GM12878 (cell line): ENCODE measurements at regions not wholly inside any gene's neighbourhood (a gene's known extent, or its start where the extent isn't known, plus 50 kb on each side); places are given as distances from the start of the nearest gene placed in this dataset.

ENCODE experiments used
- ATAC-seq: fragments of 200-7000 bp; cut with Tn5 transposase; 3 replicates; pipeline ENCODE4 v1.9.1; 2020; ENCODE audit warnings: mild to moderate bottlenecking, moderate library complexity
- BruUV-seq: library from RNA; stranded (reverse); fragments of 400-500 nt; replicated peaks from 2 replicates; lab custom pipeline; 2021; lab: Mats Ljungman, UMichigan
- CTCF ChIA-PET: fragments of 300-600 bp; sonication (Branson Sonifier 250); formaldehyde crosslinking; extraction: SDS; loops from one replicate; lab custom pipeline; 2021; ENCODE audit warnings: inconsistent platforms; lab: Yijun Ruan, JAX
- POLR2A ChIA-PET: fragments of 350-600 bp; formaldehyde crosslinking; extraction: SDS; loops from one replicate; lab custom pipeline; 2021; ENCODE audit warnings: inconsistent platforms; lab: Charles Lee
- RAD21 ChIA-PET: fragments of 300-600 bp; sonication (Branson Sonifier 250); formaldehyde crosslinking; loops from one replicate; lab custom pipeline; 2023; ENCODE audit warnings: antibody characterized with exemption; ENCODE audit not compliant: unreplicated experiment; lab: Charles Lee
- SMC1A ChIA-PET: fragments of 300-600 bp; sonication (Branson Sonifier 250); formaldehyde crosslinking; loops from one replicate; lab custom pipeline; 2023; ENCODE audit not compliant: unreplicated experiment, uncharacterized antibody; lab: Charles Lee
- DNase-seq: peaks from one replicate; pipeline ENCODE4 v3.0.0-alpha.2; 2011; ENCODE audit warnings: low read depth, low spot score
- FAIRE-seq: peaks from 3 replicates; lab custom pipeline; 2011; peaks lifted over from hg19 to GRCh38; lab: Jason Lieb, UNC
- H2AFZ ChIP-seq: 2 replicates; pipeline ENCODE4 v1.6.0; 2011; ENCODE audit warnings: low read depth, low read length, control low read depth; ENCODE audit not compliant: control insufficient read depth
- H3K27ac ChIP-seq: 2 replicates; pipeline ENCODE4 v1.5.1; 2011; ENCODE audit warnings: control low read depth; ENCODE audit not compliant: control insufficient read depth, insufficient read depth
- H3K27me3 ChIP-seq, 2 experiments: replicated peaks in 1 of 2; 2 replicates each; pipeline versions ENCODE4 v1.6.0 to v1.6.1; 2011; ENCODE audit warnings: low read length in 1 of 2; ENCODE audit not compliant: control insufficient read depth in 2 of 2, insufficient read depth in 2 of 2
- H3K36me3 ChIP-seq, 2 experiments: 2 replicates each; pipeline ENCODE4 v1.5.1; 2011; ENCODE audit warnings: low read length in 1 of 2; ENCODE audit not compliant: control insufficient read depth in 2 of 2, insufficient read depth in 2 of 2
- H3K4me1 ChIP-seq: 2 replicates; pipeline ENCODE4 v1.6.1; 2011; ENCODE audit warnings: mild to moderate bottlenecking, low read length, moderate library complexity, mixed read lengths; ENCODE audit not compliant: control insufficient read depth, insufficient read depth
- H3K4me2 ChIP-seq: 2 replicates; pipeline ENCODE4 v1.6.0; 2011; ENCODE audit warnings: control low read depth; ENCODE audit not compliant: control insufficient read depth, insufficient read depth
- H3K4me3 ChIP-seq: fragments of 200-600 bp; sonication (generic); 2 replicates; pipeline ENCODE4 v1.5.1; 2016
- H3K79me2 ChIP-seq: 2 replicates; pipeline ENCODE4 v1.6.0; 2011; ENCODE audit warnings: low read length; ENCODE audit not compliant: control insufficient read depth, insufficient read depth
- H3K9ac ChIP-seq: 2 replicates; pipeline ENCODE4 v1.8.0; 2011; ENCODE audit warnings: low read length, control low read depth, mixed read lengths; ENCODE audit not compliant: control insufficient read depth, insufficient read depth
- H3K9me3 ChIP-seq: replicated peaks from 3 replicates; pipeline ENCODE4 v1.5.1; 2011; ENCODE audit warnings: mild to moderate bottlenecking, low read length; ENCODE audit not compliant: control insufficient read depth, insufficient read depth
- H4K20me1 ChIP-seq: 2 replicates; pipeline ENCODE4 v1.6.0; 2011; ENCODE audit not compliant: control insufficient read depth, insufficient read depth
- CREB1 ChIP-seq: IDR thresholded peaks from 2 replicates; pipeline ENCODE4 v1.6.1; 2012; ENCODE audit warnings: low read depth, mild to moderate bottlenecking, inconsistent platforms
- EGR1 ChIP-seq, 2 experiments: IDR thresholded peaks; 1 replicate in 1 of 2; 2 replicates in 1 of 2; pipeline ENCODE4 v1.6.1; 2011 to 2012; ENCODE audit warnings: low read depth in 2 of 2, low read length in 2 of 2, borderline replicate concordance in 1 of 2, mild to moderate bottlenecking in 1 of 2, moderate library complexity in 1 of 2
- IRF4 ChIP-seq: IDR thresholded peaks from 2 replicates; pipeline ENCODE4 v1.6.1; 2011; ENCODE audit warnings: low read depth, low read length
- KDM1A ChIP-seq: fragments of 200-600 bp; sonication (generic); IDR thresholded peaks from 2 replicates; pipeline ENCODE4 v1.6.1; 2016; ENCODE audit warnings: borderline replicate concordance
- MTA3 ChIP-seq: IDR thresholded peaks from 2 replicates; pipeline ENCODE4 v1.6.1; 2012; ENCODE audit warnings: low read length, inconsistent platforms, borderline replicate concordance
- MYB ChIP-seq: fragments of 150-350 bp; IDR thresholded peaks from 2 replicates; pipeline ENCODE4 v1.6.1; 2014; ENCODE audit warnings: mild to moderate bottlenecking, low read depth, low read length, borderline replicate concordance
- NFYB ChIP-seq: IDR thresholded peaks from 2 replicates; pipeline ENCODE4 v1.6.1; 2011; ENCODE audit warnings: low read depth, mild to moderate bottlenecking, low read length, improper control_type of control experiment, moderate library complexity; ENCODE audit not compliant: insufficient read depth
- NR2F1 ChIP-seq: fragments of 450-650 bp; conservative IDR thresholded peaks from 2 replicates; pipeline ENCODE4 v1.6.1; 2017; ENCODE audit warnings: mild to moderate bottlenecking
- SUPT20H ChIP-seq: IDR thresholded peaks from 2 replicates; pipeline ENCODE4 v1.6.1; 2011; ENCODE audit warnings: low read depth, mild to moderate bottlenecking, low read length, moderate library complexity, borderline replicate concordance; ENCODE audit not compliant: control insufficient read depth
- SUZ12 ChIP-seq: fragments of 200-600 bp; sonication (generic); IDR thresholded peaks from one replicate; pipeline ENCODE4 v1.6.1; 2018; ENCODE audit warnings: antibody characterized with exemption, mild to moderate bottlenecking; ENCODE audit not compliant: unreplicated experiment
- ZNF207 ChIP-seq: fragments of 450-650 bp; IDR thresholded peaks from 2 replicates; pipeline ENCODE4 v1.6.1; 2014; ENCODE audit warnings: antibody characterized with exemption, mild to moderate bottlenecking, borderline replicate concordance
- WGBS: methylation state at CpG from one replicate; pipeline ENCODE4 v1.1.6; 2016; ENCODE audit warnings: low lambda C conversion rate; ENCODE audit not compliant: insufficient replicate concordance, insufficient coverage; ENCODE audit errors: missing lambda C conversion rate; 5-methylcytosine and 5-hydroxymethylcytosine counted together
- in situ Hi-C: fragments of 300-500 bp; cut with MboI; formaldehyde crosslinking; loops from 9 replicates; pipeline ENCODE4 v1.14.3; 2018; ENCODE audit warnings: mixed read lengths
- intact Hi-C: fragments of 100-400 bp; cut with micrococcal nuclease; formaldehyde crosslinking; loops from one replicate; pipeline ENCODE4 v1.14.2; 2022; ENCODE audit not compliant: unreplicated experiment
- TF ChIP-seq, protein P1 (sequence below): fragments of 450-650 bp; IDR thresholded peaks from 2 replicates; pipeline ENCODE4 v1.6.1; 2016; ENCODE audit warnings: mild to moderate bottlenecking
- TF ChIP-seq, protein P2 (sequence below): fragments of 450-650 bp; conservative IDR thresholded peaks from 2 replicates; pipeline ENCODE4 v1.6.1; 2017; ENCODE audit warnings: mild to moderate bottlenecking, moderate library complexity
- TF ChIP-seq, protein P3 (sequence below): IDR thresholded peaks from 2 replicates; pipeline ENCODE4 v1.6.1; 2011; ENCODE audit warnings: borderline replicate concordance, low read depth, mild to moderate bottlenecking, moderate library complexity, mixed read lengths, low read length; ENCODE audit not compliant: insufficient read depth; ENCODE audit errors: extremely low read length

DNA sequence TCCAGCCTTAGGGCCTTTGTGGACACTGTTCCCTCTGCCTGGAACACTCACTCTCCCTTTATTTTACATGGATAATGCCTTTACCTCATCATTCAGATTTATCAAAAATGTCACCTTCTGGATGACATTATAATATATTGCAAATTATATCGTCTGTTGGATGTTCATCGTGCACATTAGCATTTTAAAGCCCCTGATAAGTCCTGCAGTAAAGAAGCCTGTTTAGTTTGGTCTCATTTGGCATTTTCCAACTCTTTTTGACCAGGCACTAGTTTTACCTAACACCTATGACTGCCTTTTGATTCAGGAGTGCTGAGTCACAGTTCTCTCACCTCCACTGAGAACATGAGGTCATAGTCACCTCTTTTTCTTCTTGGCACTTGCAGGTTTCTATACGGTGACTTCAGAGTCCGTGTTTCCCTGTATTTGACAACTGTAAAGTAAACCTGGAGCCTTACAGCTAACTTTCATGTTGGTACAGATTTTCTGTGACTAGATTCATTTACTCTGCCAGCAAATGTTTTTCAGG is 57.7 kb upstream of the STC2 start:
- RAD21 ChIA-PET, result no interaction called here
- H3K27me3 ChIP-seq, result no peaks in the 10 kb centered on the region; a peak in 1 of 4 replicates
- CTCF ChIA-PET, result no interaction called here
- in situ Hi-C loops, result no loop called here
- H3K4me3 ChIP-seq, result no peak overlapping the region
- no peak overlapping the region for H3K27ac ChIP-seq
- no peaks in the 10 kb centered on the region for H3K9me3 ChIP-seq
- FAIRE-seq (no peak), DNase-seq (no peak), ATAC-seq (no peak)
- H3K36me3 ChIP-seq, result no peaks in the 10 kb centered on the region
- H2AFZ ChIP-seq, result no peak overlapping the region
- no peak overlapping the region for H3K9ac ChIP-seq
- no peaks in the 10 kb centered on the region for H3K79me2 ChIP-seq
- H3K4me1 ChIP-seq, result no peaks in the 10 kb centered on the region
- BruUV-seq, result no TSS peak
- no peak overlapping the region for H3K4me2 ChIP-seq
- no peaks in the 10 kb centered on the region for H4K20me1 ChIP-seq
- intact Hi-C loops, result no loop called here
- POLR2A ChIA-PET, result no interaction called here
- WGBS, result 64% methylated on average over 4 of the region's 4 CpGs
- TF ChIP-seq SUPT20H, result no peak
- TF ChIP-seq EGR1 (IDR thresholded peaks at IDR 0.05; ENCODE audit: borderline replicate concordance in 1 of 2, low read depth in 2 of 2, low read length in 2 of 2), result no peak
- TF ChIP-seq, protein P1, sequence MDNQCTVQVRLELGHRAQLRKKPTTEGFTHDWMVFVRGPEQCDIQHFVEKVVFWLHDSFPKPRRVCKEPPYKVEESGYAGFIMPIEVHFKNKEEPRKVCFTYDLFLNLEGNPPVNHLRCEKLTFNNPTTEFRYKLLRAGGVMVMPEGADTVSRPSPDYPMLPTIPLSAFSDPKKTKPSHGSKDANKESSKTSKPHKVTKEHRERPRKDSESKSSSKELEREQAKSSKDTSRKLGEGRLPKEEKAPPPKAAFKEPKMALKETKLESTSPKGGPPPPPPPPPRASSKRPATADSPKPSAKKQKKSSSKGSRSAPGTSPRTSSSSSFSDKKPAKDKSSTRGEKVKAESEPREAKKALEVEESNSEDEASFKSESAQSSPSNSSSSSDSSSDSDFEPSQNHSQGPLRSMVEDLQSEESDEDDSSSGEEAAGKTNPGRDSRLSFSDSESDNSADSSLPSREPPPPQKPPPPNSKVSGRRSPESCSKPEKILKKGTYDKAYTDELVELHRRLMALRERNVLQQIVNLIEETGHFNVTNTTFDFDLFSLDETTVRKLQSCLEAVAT, result no peak
- no peak for TF ChIP-seq KDM1A
- TF ChIP-seq MYB, result no peak
- SMC1A ChIA-PET, result no interaction called here

DNA sequence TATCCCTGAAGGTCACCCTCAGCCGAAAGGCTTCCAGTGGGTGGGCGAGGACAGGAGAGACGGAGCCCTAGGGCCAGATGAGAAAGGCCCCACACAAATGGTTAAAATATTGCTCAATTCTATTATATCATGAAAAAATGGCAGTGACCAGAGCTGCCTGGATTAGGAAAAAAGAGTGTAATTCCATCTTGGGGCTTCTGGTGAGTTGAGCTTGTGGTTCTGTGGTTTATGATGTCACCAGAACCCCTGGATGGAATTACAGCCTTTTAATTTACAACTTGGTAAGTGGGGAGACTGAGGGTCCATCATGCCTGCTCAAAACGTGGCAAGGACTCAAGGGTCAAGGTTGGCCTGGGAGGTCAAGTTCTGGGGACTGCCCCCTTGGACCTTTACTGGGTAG is 55.5 kb upstream of the STC2 start:
- ATAC-seq, result no peak
- TF ChIP-seq SUZ12 (no peak), CREB1 (no peak), ZNF207 (no peak), MTA3 (no peak), IRF4 (no peak), NR2F1 (no peak), NFYB (no peak)
- TF ChIP-seq, protein P2, sequence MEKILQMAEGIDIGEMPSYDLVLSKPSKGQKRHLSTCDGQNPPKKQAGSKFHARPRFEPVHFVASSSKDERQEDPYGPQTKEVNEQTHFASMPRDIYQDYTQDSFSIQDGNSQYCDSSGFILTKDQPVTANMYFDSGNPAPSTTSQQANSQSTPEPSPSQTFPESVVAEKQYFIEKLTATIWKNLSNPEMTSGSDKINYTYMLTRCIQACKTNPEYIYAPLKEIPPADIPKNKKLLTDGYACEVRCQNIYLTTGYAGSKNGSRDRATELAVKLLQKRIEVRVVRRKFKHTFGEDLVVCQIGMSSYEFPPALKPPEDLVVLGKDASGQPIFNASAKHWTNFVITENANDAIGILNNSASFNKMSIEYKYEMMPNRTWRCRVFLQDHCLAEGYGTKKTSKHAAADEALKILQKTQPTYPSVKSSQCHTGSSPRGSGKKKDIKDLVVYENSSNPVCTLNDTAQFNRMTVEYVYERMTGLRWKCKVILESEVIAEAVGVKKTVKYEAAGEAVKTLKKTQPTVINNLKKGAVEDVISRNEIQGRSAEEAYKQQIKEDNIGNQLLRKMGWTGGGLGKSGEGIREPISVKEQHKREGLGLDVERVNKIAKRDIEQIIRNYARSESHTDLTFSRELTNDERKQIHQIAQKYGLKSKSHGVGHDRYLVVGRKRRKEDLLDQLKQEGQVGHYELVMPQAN, result no peak
- TF ChIP-seq, protein P3, sequence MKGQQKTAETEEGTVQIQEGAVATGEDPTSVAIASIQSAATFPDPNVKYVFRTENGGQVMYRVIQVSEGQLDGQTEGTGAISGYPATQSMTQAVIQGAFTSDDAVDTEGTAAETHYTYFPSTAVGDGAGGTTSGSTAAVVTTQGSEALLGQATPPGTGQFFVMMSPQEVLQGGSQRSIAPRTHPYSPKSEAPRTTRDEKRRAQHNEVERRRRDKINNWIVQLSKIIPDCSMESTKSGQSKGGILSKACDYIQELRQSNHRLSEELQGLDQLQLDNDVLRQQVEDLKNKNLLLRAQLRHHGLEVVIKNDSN, result no peak

More for the DNA sequence above, 55.5 kb upstream of the STC2 start:
- BruUV-seq, result no TSS peak
- Histone ChIP-seq H3K79me2 (no peaks in the 10 kb centered on the region), H3K36me3 (no peaks in the 10 kb centered on the region), H3K9ac (no peak overlapping the region), H4K20me1 (no peaks in the 10 kb centered on the region), H3K4me3 (no peak overlapping the region), H3K9me3 (no peaks in the 10 kb centered on the region; the same call in 2 of the 3 replicates), H3K27me3 (no peaks in the 10 kb centered on the region; a peak in 2 of 4 replicates), H2AFZ (no peak overlapping the region), H3K27ac (no peak overlapping the region), H3K4me2 (no peak overlapping the region), H3K4me1 (no peaks in the 10 kb centered on the region)
- POLR2A ChIA-PET, result no interaction called here
- in situ Hi-C loops (no loop called here), intact Hi-C loops (no loop called here)
- no peak for DNase-seq
- SMC1A ChIA-PET, result no interaction called here
- 13% methylated on average over 4 of the region's 4 CpGs for WGBS
- CTCF ChIA-PET, result no interaction called here
- no peak for FAIRE-seq
- RAD21 ChIA-PET, result no interaction called here
